ENCODE measurements at regions not wholly inside any gene's neighbourhood (a gene's known extent, or its start where the extent isn't known, plus 50 kb on each side); places are given as distances from the start of the nearest gene placed in this dataset.

DNA sequence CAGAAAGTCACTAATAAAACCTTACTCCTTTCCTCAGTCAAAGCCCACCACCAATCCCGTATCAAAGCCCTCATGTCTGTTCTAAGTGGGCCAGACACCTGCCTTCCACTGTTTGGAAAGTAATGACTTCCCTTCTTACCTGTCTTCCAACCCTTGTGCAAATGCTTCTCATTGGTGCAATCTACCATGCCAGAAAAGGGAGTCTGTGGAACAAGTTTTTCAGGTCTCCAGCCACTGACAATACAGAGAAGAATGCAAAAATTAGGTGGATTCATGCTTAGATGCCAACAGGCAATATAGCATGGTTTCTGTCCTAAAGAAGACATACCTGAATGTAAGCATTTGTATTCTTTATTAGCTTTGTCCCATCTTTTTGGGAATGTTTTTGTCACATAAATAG lies 1140.6 kb upstream of the LRRTM1 start:
- CTCF ChIA-PET (ENCODE audit: low intra/inter-chr PET ratio) = no interaction called here
- WGBS (ENCODE audit: insufficient coverage, low coverage, missing lambda C conversion rate) = 0% methylated on average over 1 of the region's 1 CpG
- Histone ChIP-seq H3K9me3 (replicated peaks; ENCODE audit: control insufficient read depth, insufficient read depth, low read depth, low read length) (no peaks in the 10 kb centered on the region), H3K36me3 (ENCODE audit: control insufficient read depth, insufficient read depth, low read length) (no peaks in the 10 kb centered on the region), H3K4me1 (replicated peaks in 1 of 2; ENCODE audit: control insufficient read depth in 2 of 2, insufficient read depth in 2 of 2, low read length in 2 of 2) (no peaks in the 10 kb centered on the region), H4K20me1 (replicated peaks; ENCODE audit: control insufficient read depth, insufficient read depth, low read length) (no peaks in the 10 kb centered on the region), H3K4me2 (ENCODE audit: insufficient read depth, low read length) (no peak overlapping the region), H3K27ac (ENCODE audit: extremely low read depth, low read depth, low read length) (no peak overlapping the region), H3K27me3 (ENCODE audit: control insufficient read depth in 2 of 2, insufficient read depth in 2 of 2, low read length in 2 of 2) (no peaks in the 10 kb centered on the region), H3K79me2 (ENCODE audit: control insufficient read depth, insufficient read depth, low read length) (no peaks in the 10 kb centered on the region), H3K9ac (ENCODE audit: insufficient read depth in 1 of 2, low read depth in 2 of 2, low read length in 2 of 2) (no peak overlapping the region), H2AFZ (ENCODE audit: low read depth, low read length) (no peak overlapping the region), H3K4me3 (no peak overlapping the region), H3K9me1 (ENCODE audit: control insufficient read depth, insufficient read depth, low read length) (no peaks in the 10 kb centered on the region)
- TF ChIP-seq, protein P1, sequence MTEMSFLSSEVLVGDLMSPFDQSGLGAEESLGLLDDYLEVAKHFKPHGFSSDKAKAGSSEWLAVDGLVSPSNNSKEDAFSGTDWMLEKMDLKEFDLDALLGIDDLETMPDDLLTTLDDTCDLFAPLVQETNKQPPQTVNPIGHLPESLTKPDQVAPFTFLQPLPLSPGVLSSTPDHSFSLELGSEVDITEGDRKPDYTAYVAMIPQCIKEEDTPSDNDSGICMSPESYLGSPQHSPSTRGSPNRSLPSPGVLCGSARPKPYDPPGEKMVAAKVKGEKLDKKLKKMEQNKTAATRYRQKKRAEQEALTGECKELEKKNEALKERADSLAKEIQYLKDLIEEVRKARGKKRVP (CRISPR knock-in tag; IDR thresholded peaks at IDR 0.05) = no peak
- TF ChIP-seq POLR2H (tag; IDR thresholded peaks at IDR 0.05; ENCODE audit: low read depth) = no peak
- TF ChIP-seq ZFP30 (CRISPR knock-in tag; IDR thresholded peaks at IDR 0.05; ENCODE audit: borderline replicate concordance) = no peak
- no peak for TF ChIP-seq ZNF766 (CRISPR knock-in tag; conservative IDR thresholded peaks at IDR 0.05)
- TF ChIP-seq PTBP1 (IDR thresholded peaks at IDR 0.05; ENCODE audit: low read depth, low read length) = no peak
- TF ChIP-seq FOXM1 (IDR thresholded peaks at IDR 0.05; ENCODE audit: low read depth) = no peak
- TF ChIP-seq FOXM1 (CRISPR knock-in tag; IDR thresholded peaks at IDR 0.05; ENCODE audit: low read depth) = no peak
- TF ChIP-seq EWSR1 (IDR thresholded peaks at IDR 0.05; ENCODE audit: borderline replicate concordance, low read depth, partially characterized antibody) = no peak
- TF ChIP-seq MAFK (IDR thresholded peaks at IDR 0.05; ENCODE audit: low read length) = no peak
- no peak for TF ChIP-seq JUND (IDR thresholded peaks at IDR 0.05; ENCODE audit: borderline replicate concordance, low read depth, low read length)
- TF ChIP-seq JUND (tag; IDR thresholded peaks at IDR 0.05; ENCODE audit: borderline replicate concordance, low read depth, low read length) = no peak
- TF ChIP-seq SPI1 (IDR thresholded peaks at IDR 0.05; ENCODE audit: borderline replicate concordance, low read depth, low read length) = no peak
- TF ChIP-seq CBFA2T2 (conservative IDR thresholded peaks at IDR 0.05) = no peak
- FAIRE-seq (no peak), DNase-seq (ENCODE audit: extremely low read depth in 1 of 4, low spot score in 3 of 4) (no peak), ATAC-seq (no peak)
- no TSS peak for BruUV-seq (replicated peaks)
- intact Hi-C loops (cut with micrococcal nuclease) (no loop called here), in situ Hi-C loops (cut with MboI) (no loop called here)
- POLR2A ChIA-PET = no interaction called here
